WTC11 (cell line): ENCODE measurements at regions not wholly inside any gene's neighbourhood (a gene's known extent, or its start where the extent isn't known, plus 50 kb on each side); places are given as distances from the start of the nearest gene placed in this dataset.

Experiments
- ATAC-seq: fragments of 200-7000 bp; cut with Tn5 transposase; 2 replicates; pipeline ENCODE4 v1.10.0; 2021; ENCODE audit warnings: mild to moderate bottlenecking, moderate library complexity
- CTCF ChIA-PET: fragments of 300-600 bp; sonication (Branson Sonifier 250); formaldehyde crosslinking; loops from one replicate; lab custom pipeline; 2021; ENCODE audit warnings: antibody characterized with exemption; lab: Charles Lee
- POLR2A ChIA-PET: fragments of 350-600 bp; sonication (Branson Sonifier 250); formaldehyde crosslinking; loops from one replicate; lab custom pipeline; 2021; ENCODE audit warnings: antibody characterized with exemption; lab: Charles Lee
- DNase-seq: peaks from one replicate; pipeline ENCODE4 v3.0.0; 2021; ENCODE audit warnings: low spot score
- H3K27ac Mint-ChIP-seq: 2 replicates; pipeline ENCODE4 v1.8.0; 2021; ENCODE audit warnings: mixed read lengths
- H3K27me3 Mint-ChIP-seq: 2 replicates; pipeline ENCODE4 v1.8.0; 2021; ENCODE audit warnings: low read depth, mild to moderate bottlenecking, moderate library complexity, mixed read lengths
- H3K36me3 Mint-ChIP-seq: 2 replicates; pipeline ENCODE4 v1.8.0; 2021; ENCODE audit warnings: mixed read lengths
- H3K4me1 Mint-ChIP-seq: 2 replicates; pipeline ENCODE4 v1.8.0; 2022; ENCODE audit warnings: mixed read lengths
- H3K4me3 Mint-ChIP-seq: 2 replicates; pipeline ENCODE4 v1.8.0; 2021; ENCODE audit warnings: mild to moderate bottlenecking, moderate library complexity, mixed read lengths
- H3K9me3 Mint-ChIP-seq: 2 replicates; pipeline ENCODE4 v1.8.0; 2021; ENCODE audit warnings: mixed read lengths
- FOXJ3 ChIP-seq: sonication (generic); formaldehyde crosslinking; IDR thresholded peaks from 2 replicates; pipeline ENCODE4 v1.9.0; 2021; ENCODE audit warnings: missing genetic modification reagents, mild to moderate bottlenecking, borderline replicate concordance
- FOXK1 ChIP-seq: sonication (generic); formaldehyde crosslinking; IDR thresholded peaks from 2 replicates; pipeline ENCODE4 v1.8.0; 2022; ENCODE audit warnings: mild to moderate bottlenecking, moderate library complexity, missing genetic modification reagents
- FOXP1 ChIP-seq: sonication (generic); formaldehyde crosslinking; IDR thresholded peaks from 2 replicates; pipeline ENCODE4 v1.8.0; 2022; ENCODE audit warnings: missing genetic modification reagents, mild to moderate bottlenecking, moderate library complexity, borderline replicate concordance
- GABPB1 ChIP-seq: sonication (generic); formaldehyde crosslinking; IDR thresholded peaks from 2 replicates; pipeline ENCODE4 v1.8.1; 2023; ENCODE audit warnings: mild to moderate bottlenecking, missing genetic modification reagents
- NFATC4 ChIP-seq: fragments of 250-450 bp; sonication (Bioruptor Pico); IDR thresholded peaks from 2 replicates; pipeline ENCODE4 v1.9.0; 2021; ENCODE audit warnings: mild to moderate bottlenecking
- NFYB ChIP-seq: sonication (generic); formaldehyde crosslinking; conservative IDR thresholded peaks from 2 replicates; pipeline ENCODE4 v1.8.0; 2022; ENCODE audit warnings: low read depth, missing genetic modification reagents
- NR2C2 ChIP-seq: sonication (generic); formaldehyde crosslinking; IDR thresholded peaks from 2 replicates; pipeline ENCODE4 v1.8.0; 2022; ENCODE audit warnings: mild to moderate bottlenecking, missing genetic modification reagents
- OVOL2 ChIP-seq: fragments of 250-450 bp; sonication (Bioruptor Pico); IDR thresholded peaks from 2 replicates; pipeline ENCODE4 v1.9.0; 2021; ENCODE audit warnings: mild to moderate bottlenecking, borderline replicate concordance
- RELA ChIP-seq: sonication (generic); formaldehyde crosslinking; IDR thresholded peaks from 2 replicates; pipeline ENCODE4 v1.8.1; 2022; ENCODE audit warnings: missing genetic modification reagents, mild to moderate bottlenecking, borderline replicate concordance
- ZNF138 ChIP-seq: sonication (generic); formaldehyde crosslinking; conservative IDR thresholded peaks from 2 replicates; pipeline ENCODE4 v1.8.1; 2022; ENCODE audit warnings: mild to moderate bottlenecking, moderate library complexity, missing genetic modification reagents
- ZNF317 ChIP-seq: sonication (generic); formaldehyde crosslinking; IDR thresholded peaks from 2 replicates; pipeline ENCODE4 v1.8.1; 2023; ENCODE audit warnings: low read depth, mild to moderate bottlenecking, moderate library complexity, missing genetic modification reagents, borderline replicate concordance
- TF ChIP-seq, protein P1 (sequence below): fragments of 250-450 bp; sonication (Bioruptor Pico); IDR thresholded peaks from 2 replicates; pipeline ENCODE4 v1.9.0; 2021; ENCODE audit warnings: mild to moderate bottlenecking
- TF ChIP-seq, protein P2 (sequence below): sonication (generic); formaldehyde crosslinking; IDR thresholded peaks from 2 replicates; pipeline ENCODE4 v1.8.1; 2022; ENCODE audit warnings: low read depth, missing genetic modification reagents, borderline replicate concordance
- TF ChIP-seq, protein P3 (sequence below): fragments of 250-450 bp; sonication (Bioruptor Pico); IDR thresholded peaks from 2 replicates; pipeline ENCODE4 v1.8.0; 2021; ENCODE audit warnings: mild to moderate bottlenecking
- TF ChIP-seq, protein P4 (sequence below): sonication (generic); formaldehyde crosslinking; IDR thresholded peaks from 2 replicates; pipeline ENCODE4 v1.8.0; 2023; ENCODE audit warnings: missing genetic modification reagents, mild to moderate bottlenecking, borderline replicate concordance
- TF ChIP-seq, protein P5 (sequence below): fragments of 250-450 bp; sonication (Bioruptor Pico); IDR thresholded peaks from 2 replicates; pipeline ENCODE4 v1.9.0; 2021; ENCODE audit warnings: mild to moderate bottlenecking, borderline replicate concordance
- TF ChIP-seq, protein P6 (sequence below): sonication (generic); formaldehyde crosslinking; IDR thresholded peaks from 2 replicates; pipeline ENCODE4 v1.8.0; 2022; ENCODE audit warnings: mild to moderate bottlenecking, missing genetic modification reagents

DNA sequence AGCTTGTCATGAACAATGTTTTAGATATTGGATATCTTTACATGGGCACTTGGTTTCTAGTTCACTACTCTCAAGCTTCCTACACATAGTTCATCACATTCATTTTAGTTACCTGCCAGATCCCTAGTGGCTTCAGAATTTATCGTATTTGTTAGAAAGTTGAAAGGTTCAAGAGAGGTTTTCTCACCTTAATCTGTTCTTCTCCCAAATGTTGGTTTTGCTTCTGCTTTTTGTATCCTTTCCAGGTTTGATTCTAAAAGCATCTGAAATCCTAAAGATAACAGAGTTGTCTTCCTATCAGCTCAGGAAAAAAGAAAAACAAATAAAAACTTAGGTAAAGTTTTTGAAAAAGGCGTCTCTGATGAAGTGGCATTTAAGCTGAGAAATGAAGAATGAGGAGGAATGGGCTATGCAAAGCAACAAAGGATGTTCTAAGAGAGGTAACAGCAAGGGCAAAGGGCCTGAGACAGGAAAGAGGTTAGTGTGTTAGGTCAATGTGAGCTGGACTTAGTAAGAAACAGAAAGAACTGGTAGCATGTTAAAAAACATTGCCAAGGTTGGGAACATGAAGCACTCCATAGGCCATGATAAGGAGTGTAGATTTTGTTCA lies 104.7 kb upstream of the CMC1 start:
- H3K9me3 Mint-ChIP-seq, result no peaks in the 10 kb centered on the region
- no peak overlapping the region for H3K27ac Mint-ChIP-seq
- ChIA-PET CTCF (no interaction called here), POLR2A (no interaction called here)
- TF ChIP-seq FOXP1 (no peak), FOXK1 (CRISPR knock-in tag) (no peak), GABPB1 (CRISPR knock-in tag) (no peak), NFATC4 (no peak)
- H3K27me3 Mint-ChIP-seq, result no peaks in the 10 kb centered on the region
- ATAC-seq (no peak), DNase-seq (no peak)
- H3K36me3 Mint-ChIP-seq, result no peaks in the 10 kb centered on the region
- H3K4me3 Mint-ChIP-seq, result no peak overlapping the region
- H3K4me1 Mint-ChIP-seq, result no peaks in the 10 kb centered on the region

DNA sequence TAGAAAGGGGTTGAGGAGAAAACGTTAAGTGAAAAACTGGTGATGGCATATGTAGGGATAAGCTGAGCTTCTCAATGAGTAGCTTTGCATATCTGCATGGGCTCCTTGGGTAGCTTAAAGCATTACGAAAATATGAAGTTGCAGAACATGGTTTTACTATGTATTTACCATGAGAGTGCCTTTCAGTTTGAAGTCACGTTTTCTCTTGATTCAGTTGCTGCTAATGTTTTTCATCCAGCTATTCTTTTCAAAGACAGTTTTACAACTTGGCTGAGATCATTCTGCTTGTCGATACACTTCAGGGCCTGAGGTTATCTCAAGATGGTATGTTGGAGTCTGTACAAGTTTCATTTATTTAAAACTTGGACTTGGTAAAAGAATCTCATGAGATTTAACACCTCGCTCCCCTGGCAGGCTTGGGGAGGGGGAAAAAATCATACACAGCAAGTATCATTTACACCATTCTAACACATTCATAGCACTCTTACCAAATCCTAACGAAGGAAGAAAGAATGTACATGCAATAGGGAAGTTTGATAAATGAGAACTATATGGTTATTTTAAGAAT lies 103.3 kb upstream of the CMC1 start:
- ChIA-PET POLR2A (no interaction called here), CTCF (no interaction called here)
- Mint-ChIP-seq H3K27me3 (no peaks in the 10 kb centered on the region), H3K4me1 (no peaks in the 10 kb centered on the region), H3K9me3 (no peaks in the 10 kb centered on the region), H3K4me3 (no peak overlapping the region), H3K36me3 (no peaks in the 10 kb centered on the region), H3K27ac (no peak overlapping the region)
- TF ChIP-seq, protein P1, sequence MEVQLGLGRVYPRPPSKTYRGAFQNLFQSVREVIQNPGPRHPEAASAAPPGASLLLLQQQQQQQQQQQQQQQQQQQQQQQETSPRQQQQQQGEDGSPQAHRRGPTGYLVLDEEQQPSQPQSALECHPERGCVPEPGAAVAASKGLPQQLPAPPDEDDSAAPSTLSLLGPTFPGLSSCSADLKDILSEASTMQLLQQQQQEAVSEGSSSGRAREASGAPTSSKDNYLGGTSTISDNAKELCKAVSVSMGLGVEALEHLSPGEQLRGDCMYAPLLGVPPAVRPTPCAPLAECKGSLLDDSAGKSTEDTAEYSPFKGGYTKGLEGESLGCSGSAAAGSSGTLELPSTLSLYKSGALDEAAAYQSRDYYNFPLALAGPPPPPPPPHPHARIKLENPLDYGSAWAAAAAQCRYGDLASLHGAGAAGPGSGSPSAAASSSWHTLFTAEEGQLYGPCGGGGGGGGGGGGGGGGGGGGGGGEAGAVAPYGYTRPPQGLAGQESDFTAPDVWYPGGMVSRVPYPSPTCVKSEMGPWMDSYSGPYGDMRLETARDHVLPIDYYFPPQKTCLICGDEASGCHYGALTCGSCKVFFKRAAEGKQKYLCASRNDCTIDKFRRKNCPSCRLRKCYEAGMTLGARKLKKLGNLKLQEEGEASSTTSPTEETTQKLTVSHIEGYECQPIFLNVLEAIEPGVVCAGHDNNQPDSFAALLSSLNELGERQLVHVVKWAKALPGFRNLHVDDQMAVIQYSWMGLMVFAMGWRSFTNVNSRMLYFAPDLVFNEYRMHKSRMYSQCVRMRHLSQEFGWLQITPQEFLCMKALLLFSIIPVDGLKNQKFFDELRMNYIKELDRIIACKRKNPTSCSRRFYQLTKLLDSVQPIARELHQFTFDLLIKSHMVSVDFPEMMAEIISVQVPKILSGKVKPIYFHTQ (CRISPR knock-in tag), result no peak
- TF ChIP-seq, protein P2, sequence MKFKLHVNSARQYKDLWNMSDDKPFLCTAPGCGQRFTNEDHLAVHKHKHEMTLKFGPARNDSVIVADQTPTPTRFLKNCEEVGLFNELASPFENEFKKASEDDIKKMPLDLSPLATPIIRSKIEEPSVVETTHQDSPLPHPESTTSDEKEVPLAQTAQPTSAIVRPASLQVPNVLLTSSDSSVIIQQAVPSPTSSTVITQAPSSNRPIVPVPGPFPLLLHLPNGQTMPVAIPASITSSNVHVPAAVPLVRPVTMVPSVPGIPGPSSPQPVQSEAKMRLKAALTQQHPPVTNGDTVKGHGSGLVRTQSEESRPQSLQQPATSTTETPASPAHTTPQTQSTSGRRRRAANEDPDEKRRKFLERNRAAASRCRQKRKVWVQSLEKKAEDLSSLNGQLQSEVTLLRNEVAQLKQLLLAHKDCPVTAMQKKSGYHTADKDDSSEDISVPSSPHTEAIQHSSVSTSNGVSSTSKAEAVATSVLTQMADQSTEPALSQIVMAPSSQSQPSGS, result no peak
- TF ChIP-seq OVOL2 (CRISPR knock-in tag) (no peak), NR2C2 (CRISPR knock-in tag) (no peak), NFYB (CRISPR knock-in tag) (no peak), FOXJ3 (CRISPR knock-in tag) (no peak), RELA (CRISPR knock-in tag) (no peak)
- TF ChIP-seq, protein P3, sequence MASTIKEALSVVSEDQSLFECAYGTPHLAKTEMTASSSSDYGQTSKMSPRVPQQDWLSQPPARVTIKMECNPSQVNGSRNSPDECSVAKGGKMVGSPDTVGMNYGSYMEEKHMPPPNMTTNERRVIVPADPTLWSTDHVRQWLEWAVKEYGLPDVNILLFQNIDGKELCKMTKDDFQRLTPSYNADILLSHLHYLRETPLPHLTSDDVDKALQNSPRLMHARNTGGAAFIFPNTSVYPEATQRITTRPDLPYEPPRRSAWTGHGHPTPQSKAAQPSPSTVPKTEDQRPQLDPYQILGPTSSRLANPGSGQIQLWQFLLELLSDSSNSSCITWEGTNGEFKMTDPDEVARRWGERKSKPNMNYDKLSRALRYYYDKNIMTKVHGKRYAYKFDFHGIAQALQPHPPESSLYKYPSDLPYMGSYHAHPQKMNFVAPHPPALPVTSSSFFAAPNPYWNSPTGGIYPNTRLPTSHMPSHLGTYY, result no peak
- no peak for DNase-seq
- no peak for ATAC-seq

DNA sequence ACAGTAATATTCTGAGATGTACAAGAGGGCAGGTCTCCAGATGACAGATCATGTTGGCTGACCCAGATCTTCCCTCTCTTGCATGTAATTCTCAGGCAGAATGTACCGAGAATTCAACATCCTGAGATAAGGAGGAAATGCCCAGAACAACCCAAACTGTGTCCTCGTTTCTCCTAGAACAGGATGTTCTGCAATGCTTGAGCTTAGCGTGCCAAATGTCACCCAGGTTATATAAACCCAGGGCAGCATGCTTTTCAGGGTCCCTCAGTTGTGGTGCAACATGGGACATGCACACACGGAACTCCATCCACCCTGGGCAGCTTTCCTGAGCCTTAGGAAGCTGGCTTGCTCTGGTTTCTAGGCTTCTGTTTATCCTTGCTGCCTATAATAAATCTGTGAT lies 102.1 kb upstream of the CMC1 start:
- Mint-ChIP-seq H3K27ac (no peak overlapping the region), H3K4me3 (no peak overlapping the region), H3K9me3 (no peaks in the 10 kb centered on the region), H3K4me1 (no peaks in the 10 kb centered on the region), H3K27me3 (no peaks in the 10 kb centered on the region), H3K36me3 (no peaks in the 10 kb centered on the region)
- ChIA-PET CTCF (no interaction called here), POLR2A (no interaction called here)
- DNase-seq (no peak), ATAC-seq (no peak)
- TF ChIP-seq, protein P4, sequence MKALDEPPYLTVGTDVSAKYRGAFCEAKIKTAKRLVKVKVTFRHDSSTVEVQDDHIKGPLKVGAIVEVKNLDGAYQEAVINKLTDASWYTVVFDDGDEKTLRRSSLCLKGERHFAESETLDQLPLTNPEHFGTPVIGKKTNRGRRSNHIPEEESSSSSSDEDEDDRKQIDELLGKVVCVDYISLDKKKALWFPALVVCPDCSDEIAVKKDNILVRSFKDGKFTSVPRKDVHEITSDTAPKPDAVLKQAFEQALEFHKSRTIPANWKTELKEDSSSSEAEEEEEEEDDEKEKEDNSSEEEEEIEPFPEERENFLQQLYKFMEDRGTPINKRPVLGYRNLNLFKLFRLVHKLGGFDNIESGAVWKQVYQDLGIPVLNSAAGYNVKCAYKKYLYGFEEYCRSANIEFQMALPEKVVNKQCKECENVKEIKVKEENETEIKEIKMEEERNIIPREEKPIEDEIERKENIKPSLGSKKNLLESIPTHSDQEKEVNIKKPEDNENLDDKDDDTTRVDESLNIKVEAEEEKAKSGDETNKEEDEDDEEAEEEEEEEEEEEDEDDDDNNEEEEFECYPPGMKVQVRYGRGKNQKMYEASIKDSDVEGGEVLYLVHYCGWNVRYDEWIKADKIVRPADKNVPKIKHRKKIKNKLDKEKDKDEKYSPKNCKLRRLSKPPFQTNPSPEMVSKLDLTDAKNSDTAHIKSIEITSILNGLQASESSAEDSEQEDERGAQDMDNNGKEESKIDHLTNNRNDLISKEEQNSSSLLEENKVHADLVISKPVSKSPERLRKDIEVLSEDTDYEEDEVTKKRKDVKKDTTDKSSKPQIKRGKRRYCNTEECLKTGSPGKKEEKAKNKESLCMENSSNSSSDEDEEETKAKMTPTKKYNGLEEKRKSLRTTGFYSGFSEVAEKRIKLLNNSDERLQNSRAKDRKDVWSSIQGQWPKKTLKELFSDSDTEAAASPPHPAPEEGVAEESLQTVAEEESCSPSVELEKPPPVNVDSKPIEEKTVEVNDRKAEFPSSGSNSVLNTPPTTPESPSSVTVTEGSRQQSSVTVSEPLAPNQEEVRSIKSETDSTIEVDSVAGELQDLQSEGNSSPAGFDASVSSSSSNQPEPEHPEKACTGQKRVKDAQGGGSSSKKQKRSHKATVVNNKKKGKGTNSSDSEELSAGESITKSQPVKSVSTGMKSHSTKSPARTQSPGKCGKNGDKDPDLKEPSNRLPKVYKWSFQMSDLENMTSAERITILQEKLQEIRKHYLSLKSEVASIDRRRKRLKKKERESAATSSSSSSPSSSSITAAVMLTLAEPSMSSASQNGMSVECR (CRISPR knock-in tag), result no peak
- TF ChIP-seq, protein P5, sequence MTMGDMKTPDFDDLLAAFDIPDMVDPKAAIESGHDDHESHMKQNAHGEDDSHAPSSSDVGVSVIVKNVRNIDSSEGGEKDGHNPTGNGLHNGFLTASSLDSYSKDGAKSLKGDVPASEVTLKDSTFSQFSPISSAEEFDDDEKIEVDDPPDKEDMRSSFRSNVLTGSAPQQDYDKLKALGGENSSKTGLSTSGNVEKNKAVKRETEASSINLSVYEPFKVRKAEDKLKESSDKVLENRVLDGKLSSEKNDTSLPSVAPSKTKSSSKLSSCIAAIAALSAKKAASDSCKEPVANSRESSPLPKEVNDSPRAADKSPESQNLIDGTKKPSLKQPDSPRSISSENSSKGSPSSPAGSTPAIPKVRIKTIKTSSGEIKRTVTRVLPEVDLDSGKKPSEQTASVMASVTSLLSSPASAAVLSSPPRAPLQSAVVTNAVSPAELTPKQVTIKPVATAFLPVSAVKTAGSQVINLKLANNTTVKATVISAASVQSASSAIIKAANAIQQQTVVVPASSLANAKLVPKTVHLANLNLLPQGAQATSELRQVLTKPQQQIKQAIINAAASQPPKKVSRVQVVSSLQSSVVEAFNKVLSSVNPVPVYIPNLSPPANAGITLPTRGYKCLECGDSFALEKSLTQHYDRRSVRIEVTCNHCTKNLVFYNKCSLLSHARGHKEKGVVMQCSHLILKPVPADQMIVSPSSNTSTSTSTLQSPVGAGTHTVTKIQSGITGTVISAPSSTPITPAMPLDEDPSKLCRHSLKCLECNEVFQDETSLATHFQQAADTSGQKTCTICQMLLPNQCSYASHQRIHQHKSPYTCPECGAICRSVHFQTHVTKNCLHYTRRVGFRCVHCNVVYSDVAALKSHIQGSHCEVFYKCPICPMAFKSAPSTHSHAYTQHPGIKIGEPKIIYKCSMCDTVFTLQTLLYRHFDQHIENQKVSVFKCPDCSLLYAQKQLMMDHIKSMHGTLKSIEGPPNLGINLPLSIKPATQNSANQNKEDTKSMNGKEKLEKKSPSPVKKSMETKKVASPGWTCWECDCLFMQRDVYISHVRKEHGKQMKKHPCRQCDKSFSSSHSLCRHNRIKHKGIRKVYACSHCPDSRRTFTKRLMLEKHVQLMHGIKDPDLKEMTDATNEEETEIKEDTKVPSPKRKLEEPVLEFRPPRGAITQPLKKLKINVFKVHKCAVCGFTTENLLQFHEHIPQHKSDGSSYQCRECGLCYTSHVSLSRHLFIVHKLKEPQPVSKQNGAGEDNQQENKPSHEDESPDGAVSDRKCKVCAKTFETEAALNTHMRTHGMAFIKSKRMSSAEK (CRISPR knock-in tag), result no peak
- no peak for TF ChIP-seq ZNF317
- TF ChIP-seq, protein P6, sequence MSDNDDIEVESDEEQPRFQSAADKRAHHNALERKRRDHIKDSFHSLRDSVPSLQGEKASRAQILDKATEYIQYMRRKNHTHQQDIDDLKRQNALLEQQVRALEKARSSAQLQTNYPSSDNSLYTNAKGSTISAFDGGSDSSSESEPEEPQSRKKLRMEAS (CRISPR knock-in tag), result no peak
- TF ChIP-seq ZNF138 (CRISPR knock-in tag), result no peak
- no peak for TF ChIP-seq FOXJ3 (CRISPR knock-in tag)
